GM18505 (cell line): ENCODE measurements at regions not wholly inside any gene's neighbourhood (a gene's known extent, or its start where the extent isn't known, plus 50 kb on each side); places are given as distances from the start of the nearest gene placed in this dataset.

Source experiments
- ATAC-seq: cut with Tn5 transposase; IDR thresholded peaks from one replicate; pipeline ENCODE4 v1.9.1; 2021; ENCODE audit not compliant: unreplicated experiment
- POLR2A ChIP-seq: IDR thresholded peaks from 4 replicates; pipeline ENCODE4 v1.6.1; 2011; ENCODE audit warnings: borderline replicate concordance; ENCODE audit not compliant: insufficient read depth, insufficient read length; ENCODE audit errors: extremely low read depth

- TF ChIP-seq POLR2A = no peak
- no peak for ATAC-seq
These were observed 207.8 kb downstream of the TPBG start for GRCh38 chr6:82571455-82571854.

DNA sequence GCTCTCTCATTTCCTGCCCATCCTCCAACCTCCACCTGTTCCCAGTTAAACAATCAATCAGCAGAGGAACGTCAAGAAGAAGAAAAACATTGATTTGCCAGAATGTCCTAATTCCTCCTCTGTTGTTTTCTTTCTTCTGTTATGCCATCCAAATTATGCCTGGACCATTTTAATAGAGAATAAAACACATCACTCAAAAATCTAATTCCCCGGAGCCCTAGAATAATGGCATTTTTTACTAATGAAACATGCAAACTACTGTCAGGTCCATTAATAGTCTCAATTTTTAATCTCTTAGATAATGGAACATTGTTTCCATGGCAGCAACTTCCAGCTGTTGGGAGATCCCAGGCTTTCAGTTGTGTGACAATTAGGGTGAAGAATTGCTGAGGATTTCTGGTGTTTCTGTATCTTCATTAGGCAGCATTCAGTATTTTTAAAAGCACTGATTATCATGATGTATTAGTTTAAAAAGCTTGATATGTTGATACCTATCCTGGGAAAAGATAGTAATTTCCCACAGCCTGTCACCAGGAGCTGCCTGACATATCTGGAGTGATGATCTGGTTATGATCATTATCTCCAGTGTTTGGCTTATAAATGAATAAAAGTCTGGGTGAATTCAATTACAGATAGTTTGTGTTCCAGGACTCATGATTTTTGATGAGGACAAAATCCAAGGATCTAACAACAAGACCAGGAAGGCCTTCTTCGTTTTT is 209.8 kb downstream of the TPBG start:
- no peak for ATAC-seq
- TF ChIP-seq POLR2A = no peak

GRCh38 chr6:82576284-82576683 is 212.7 kb downstream of the TPBG start:
- ATAC-seq = no peak
- TF ChIP-seq POLR2A = no peak

- ATAC-seq = no peak
These were observed 220.6 kb downstream of the TPBG start for GRCh38 chr6:82584194-82584695.

DNA sequence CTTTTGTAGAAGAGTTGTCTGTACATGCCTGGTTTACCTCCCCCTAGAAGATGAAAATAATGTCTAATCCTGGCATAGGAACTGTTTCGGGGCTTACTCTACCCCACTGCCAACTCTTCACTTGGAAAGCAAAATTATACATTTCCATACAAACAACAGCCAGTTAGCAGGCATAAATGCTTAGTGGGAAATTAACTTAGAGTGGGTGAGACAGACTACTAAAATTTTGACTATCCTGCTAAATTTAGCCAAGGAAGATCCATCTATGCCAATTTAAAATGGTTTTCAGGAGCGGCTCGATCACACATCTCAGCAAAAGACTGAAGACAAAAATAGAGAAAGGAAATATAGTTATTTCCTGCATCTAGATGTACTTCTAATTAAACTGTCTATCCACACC is 221.2 kb downstream of the TPBG start:
- no peak for ATAC-seq
- no peak for TF ChIP-seq POLR2A

More at GRCh38 chr6:82584194-82584695, 220.6 kb downstream of the TPBG start:
- no peak for TF ChIP-seq POLR2A

GRCh38 chr6:82588020-82588419 is 224.4 kb downstream of the TPBG start:
- no peak for ATAC-seq
- TF ChIP-seq POLR2A = no peak

DNA sequence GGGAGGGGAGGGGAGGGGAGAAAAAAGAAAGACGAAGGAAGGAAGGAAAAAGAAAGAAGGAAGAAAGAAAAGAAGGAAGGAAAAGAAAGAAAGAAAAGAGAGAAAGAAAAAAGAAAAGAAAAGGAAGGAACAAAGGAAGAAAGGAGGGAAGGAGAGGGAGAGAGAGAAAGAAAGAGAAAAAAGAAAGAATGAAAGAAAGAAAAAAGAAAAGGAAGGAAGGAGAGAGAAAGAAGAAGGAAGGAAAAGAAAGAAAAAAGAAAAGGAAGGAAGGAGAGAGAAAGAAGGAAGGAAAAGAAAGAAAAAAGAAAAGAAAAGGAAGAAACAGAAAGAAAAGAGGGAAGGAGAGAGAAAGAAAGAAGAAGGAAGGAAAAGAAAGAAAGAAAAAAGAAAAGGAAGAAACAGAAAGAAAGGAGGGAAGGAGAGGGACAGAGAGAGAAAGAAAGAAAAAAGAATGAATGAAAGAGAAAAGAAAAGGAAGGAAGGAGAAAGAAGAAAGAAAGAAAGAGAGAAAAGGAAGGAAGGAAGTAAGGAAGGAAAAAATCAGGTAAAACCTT is 225.3 kb downstream of the TPBG start:
- TF ChIP-seq POLR2A = no peak
- ATAC-seq = no peak

GRCh38 chr6:82589509-82590206 is 226.0 kb downstream of the TPBG start:
- ATAC-seq = no peak
- TF ChIP-seq POLR2A = no peak

GRCh38 chr6:82597201-82597600 is 233.6 kb downstream of the TPBG start:
- TF ChIP-seq POLR2A = no peak
- no peak for ATAC-seq

DNA sequence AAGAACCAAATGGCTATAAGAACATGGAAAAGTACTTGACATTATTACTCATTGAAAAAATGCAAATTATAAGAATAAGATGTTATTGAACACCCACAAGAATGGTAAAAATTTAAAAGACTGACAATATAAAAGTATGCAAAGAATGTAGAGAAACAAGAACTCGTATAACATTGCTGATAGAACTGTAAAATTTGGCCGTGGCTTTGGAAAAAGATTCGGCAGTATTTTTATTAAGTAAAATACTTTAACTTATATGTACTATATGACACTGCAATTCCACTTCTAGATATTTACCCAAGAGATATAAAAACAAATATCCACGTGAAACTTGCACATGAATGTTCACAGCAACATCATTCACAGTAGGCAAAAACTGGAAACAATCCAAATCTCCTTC is 239.2 kb downstream of the TPBG start:
- no peak for ATAC-seq

DNA sequence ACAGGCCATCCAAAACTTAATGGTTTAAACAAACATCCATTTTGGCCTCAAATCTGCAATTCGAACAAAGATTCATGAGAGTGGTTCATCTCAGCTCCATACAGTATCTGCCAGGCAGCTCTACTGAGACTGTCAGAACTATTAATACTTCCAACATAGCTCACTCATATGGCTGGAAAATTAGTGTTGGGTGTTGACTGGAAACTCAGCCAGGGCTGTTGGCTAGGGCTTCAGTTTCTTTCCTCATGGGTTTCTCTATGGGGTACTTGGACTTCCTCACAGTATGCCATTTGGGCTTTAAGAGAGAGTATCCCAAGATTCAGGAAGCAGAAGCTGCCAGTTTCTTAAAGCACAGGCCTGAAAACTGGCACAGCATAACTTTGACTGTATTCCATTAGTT is 240.3 kb downstream of the TPBG start:
- ATAC-seq = no peak
- no peak for TF ChIP-seq POLR2A

More for the DNA sequence above, 239.2 kb downstream of the TPBG start:
- no peak for TF ChIP-seq POLR2A

DNA sequence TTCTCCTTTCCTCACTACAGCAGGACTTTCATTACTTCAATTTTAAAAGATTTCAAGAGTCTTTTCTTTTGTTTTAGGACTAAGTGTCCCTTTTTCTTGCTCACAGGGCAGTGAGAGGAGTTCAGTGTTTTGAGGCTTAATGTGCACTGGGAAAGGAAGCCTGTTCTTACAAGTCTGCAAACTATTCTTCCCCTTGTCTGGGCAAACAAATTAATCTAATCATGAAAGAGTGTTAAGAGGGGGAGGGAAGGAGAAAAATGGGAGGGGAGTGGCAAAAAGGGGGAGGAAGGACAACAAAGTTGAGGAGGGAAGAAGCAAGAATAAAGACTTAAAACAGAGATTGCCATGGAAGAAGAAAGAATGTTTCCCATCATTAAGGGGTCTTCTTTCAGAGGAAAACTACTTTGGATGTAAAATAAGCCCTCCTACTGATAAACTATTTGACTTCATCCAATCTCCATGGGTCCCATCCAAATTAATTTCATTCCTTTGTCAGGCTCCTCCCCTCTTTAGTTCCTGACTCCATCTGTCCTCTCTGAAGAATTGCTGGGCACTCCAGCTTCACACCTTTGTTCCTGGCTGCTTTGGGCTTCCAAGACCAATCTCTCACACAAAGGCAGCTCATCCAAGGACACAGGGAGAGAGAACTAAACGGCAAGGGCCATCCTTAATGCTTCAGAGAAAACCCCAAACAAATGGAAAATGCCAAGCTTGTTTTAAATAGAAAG is 244.5 kb downstream of the TPBG start:
- no peak for TF ChIP-seq POLR2A

GRCh38 chr6:82608781-82609180 is 245.2 kb downstream of the TPBG start:
- TF ChIP-seq POLR2A = no peak
- no peak for ATAC-seq

More for the DNA sequence above, 244.5 kb downstream of the TPBG start:
- ATAC-seq = no peak
